Small intestine (tissue), 7 donors: ENCODE measurements at regions not wholly inside any gene's neighbourhood (a gene's known extent, or its start where the extent isn't known, plus 50 kb on each side); places are given as distances from the start of the nearest gene placed in this dataset.

Experiments
- DNase-seq, 2 donors: peaks; one replicate each; pipeline versions ENCODE4 v3.0.0 to v3.0.0-alpha.2; 2013
- FAIRE-seq: peaks from 2 replicates; lab custom pipeline; 2012; peaks lifted over from hg19 to GRCh38; lab: Jason Lieb, UNC
- H3K27ac ChIP-seq, 3 donors: one replicate each; pipeline ENCODE4 v1.5.1; 2013; ENCODE audit warnings: low read length in 2 of 3, mild to moderate bottlenecking in 2 of 3, control low read depth in 1 of 3, inconsistent platforms in 1 of 3, low read depth in 1 of 3, moderate library complexity in 1 of 3
- H3K27me3 ChIP-seq, 3 donors: one replicate each; pipeline ENCODE4 v1.6.1; 2013; ENCODE audit warnings: low read length in 3 of 3, inconsistent platforms in 1 of 3; ENCODE audit not compliant: control insufficient read depth in 3 of 3, insufficient read depth in 3 of 3
- H3K36me3 ChIP-seq, 3 donors: one replicate each; pipeline ENCODE4 v1.6.1; 2013; ENCODE audit warnings: low read length in 3 of 3, inconsistent platforms in 1 of 3, low read depth in 1 of 3, mild to moderate bottlenecking in 1 of 3, moderate library complexity in 1 of 3; ENCODE audit not compliant: control insufficient read depth in 3 of 3, insufficient read depth in 2 of 3
- H3K4me1 ChIP-seq, 3 donors: one replicate each; pipeline ENCODE4 v1.6.1; 2013; ENCODE audit warnings: low read length in 2 of 3, inconsistent platforms in 1 of 3, low read depth in 1 of 3, mild to moderate bottlenecking in 1 of 3, moderate library complexity in 1 of 3; ENCODE audit not compliant: control insufficient read depth in 3 of 3, insufficient read depth in 2 of 3
- H3K4me3 ChIP-seq, 3 donors: one replicate each; pipeline ENCODE4 v1.5.1; 2013; ENCODE audit warnings: low read length in 3 of 3, control low read depth in 1 of 3, inconsistent platforms in 1 of 3, low read depth in 1 of 3, mild to moderate bottlenecking in 1 of 3, moderate library complexity in 1 of 3
- H3K9me3 ChIP-seq, 2 donors: one replicate each; pipeline ENCODE4 v1.6.1; 2013; ENCODE audit warnings: low read depth in 1 of 2, low read length in 1 of 2; ENCODE audit not compliant: control insufficient read depth in 2 of 2, insufficient read depth in 1 of 2
- WGBS, 3 donors: extraction: QIAGEN DNeasy Blood & Tissue Kit; methylation state at CpG; one replicate each; pipeline ENCODE4 v1.1.7; 2013; 5-methylcytosine and 5-hydroxymethylcytosine counted together
- donor health status: healthy with polysubstance abuse.
- donor health status: control.
- donor health status: control.
- donor health status: Bipolar disorder and iron deficiency.
- donor health status: healthy.

DNA sequence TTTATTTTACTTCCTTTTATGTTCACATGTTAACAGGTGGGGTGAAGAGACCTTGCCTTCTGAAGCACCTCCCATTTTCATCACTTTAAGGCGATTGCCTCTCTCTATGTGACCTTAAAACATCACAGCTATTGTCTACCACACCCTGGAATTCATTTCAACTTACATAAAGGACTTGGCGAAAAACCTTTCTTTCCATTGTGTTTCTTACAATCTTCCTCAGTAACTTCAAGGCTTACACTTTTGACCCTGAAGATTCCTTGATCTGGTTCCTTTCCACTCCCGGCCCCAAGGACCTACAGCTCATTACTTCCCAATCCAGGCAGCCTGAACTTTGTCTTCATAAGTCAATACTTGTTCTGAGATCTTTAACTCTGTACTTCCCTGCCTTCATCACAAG, 443.3 kb downstream of the ADAMTS20 start:
- no peak for DNase-seq
- Histone ChIP-seq H3K36me3 (no peaks in the 10 kb centered on the region), H3K27ac (no peak overlapping the region), H3K27me3 (no peaks in the 10 kb centered on the region), H3K4me1 (no peaks in the 10 kb centered on the region), H3K9me3 (no peaks in the 10 kb centered on the region), H3K4me3 (no peak overlapping the region)
- no peak for FAIRE-seq
- WGBS, 3 donors, result 35 to 60% (median 39%) methylated on average over 3 of the region's 3 CpGs

GRCh38 chr12:43107026-43107775, 444.8 kb downstream of the ADAMTS20 start:
- H3K4me3 ChIP-seq, result no peak overlapping the region
- no peaks in the 10 kb centered on the region for H3K36me3 ChIP-seq
- no peak for DNase-seq
- H3K27ac ChIP-seq, result no peak overlapping the region
- no peaks in the 10 kb centered on the region for H3K27me3 ChIP-seq
- peak; percentile 39 for FAIRE-seq
- no peaks in the 10 kb centered on the region for H3K9me3 ChIP-seq
- H3K4me1 ChIP-seq, result no peaks in the 10 kb centered on the region
- 66 to 83% (median 74%) methylated on average over 2 of the region's 2 CpGs for WGBS, 3 donors

DNA sequence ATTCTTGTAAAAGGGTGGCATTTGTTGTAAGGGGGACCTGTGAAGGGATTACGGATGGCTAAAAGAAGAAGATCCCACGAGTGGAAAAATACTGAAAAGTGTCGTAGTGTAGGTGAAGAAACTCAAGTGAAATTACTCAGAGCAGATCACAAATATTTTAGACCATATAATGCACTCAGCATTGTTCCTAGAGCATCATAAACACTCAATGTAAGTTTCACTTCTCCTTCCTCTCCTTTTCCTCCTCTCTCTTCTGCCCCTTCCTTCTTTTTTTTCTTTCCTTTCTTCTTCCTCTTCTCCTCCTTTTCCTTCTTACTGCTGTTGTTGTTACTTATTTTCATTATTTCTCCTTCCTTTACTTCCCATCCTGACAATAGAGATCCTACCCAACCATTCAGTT, 445.6 kb downstream of the ADAMTS20 start:
- 44 to 57% (median 54%) methylated on average over 3 of the region's 3 CpGs for WGBS, 3 donors
- H3K36me3 ChIP-seq, result no peaks in the 10 kb centered on the region
- no peaks in the 10 kb centered on the region for H3K4me1 ChIP-seq
- H3K4me3 ChIP-seq, result no peak overlapping the region
- no peaks in the 10 kb centered on the region for H3K9me3 ChIP-seq
- no peak overlapping the region for H3K27ac ChIP-seq
- DNase-seq, result no peak
- FAIRE-seq, result no peak
- H3K27me3 ChIP-seq, result no peaks in the 10 kb centered on the region

- Histone ChIP-seq H3K9me3 (no peaks in the 10 kb centered on the region), H3K27me3 (no peaks in the 10 kb centered on the region)
- FAIRE-seq, result no peak
These were observed 446.5 kb downstream of the ADAMTS20 start for GRCh38 chr12:43105426-43105981.

DNA sequence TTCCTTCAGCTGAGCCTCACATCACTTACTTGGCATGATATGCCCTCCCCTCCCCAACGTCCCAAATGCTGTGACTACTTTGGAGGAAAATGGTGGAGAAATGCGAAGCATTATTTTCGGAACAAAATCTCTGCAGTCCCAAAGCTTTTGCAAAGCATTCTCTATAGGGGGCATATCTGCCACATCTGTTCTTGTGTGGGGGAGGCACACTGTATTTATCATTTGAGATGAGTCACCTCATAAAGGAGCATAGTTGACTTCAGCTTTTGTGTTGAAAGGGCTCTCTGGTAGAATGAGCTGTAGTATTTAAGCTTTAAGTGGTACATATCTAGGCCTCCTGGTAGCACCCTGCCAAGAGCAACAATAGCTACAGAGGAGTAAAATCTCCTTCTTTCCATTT, 447.5 kb downstream of the ADAMTS20 start:
- Histone ChIP-seq H3K36me3 (no peaks in the 10 kb centered on the region), H3K4me3 (no peak overlapping the region), H3K27me3 (no peaks in the 10 kb centered on the region), H3K4me1 (no peaks in the 10 kb centered on the region), H3K27ac (no peak overlapping the region), H3K9me3 (no peaks in the 10 kb centered on the region)
- DNase-seq, result no peak
- 92 to 95% (median 93%) methylated on average over 3 of the region's 3 CpGs for WGBS, 3 donors
- no peak for FAIRE-seq

More at GRCh38 chr12:43105426-43105981, 446.5 kb downstream of the ADAMTS20 start:
- no peak for DNase-seq
- no peak overlapping the region for H3K4me3 ChIP-seq
- WGBS, 3 donors, result 32 to 40% (median 35%) methylated on average over 6 of the region's 6 CpGs
- H3K27ac ChIP-seq, result no peak overlapping the region
- no peaks in the 10 kb centered on the region for H3K36me3 ChIP-seq
- H3K4me1 ChIP-seq, result no peaks in the 10 kb centered on the region

DNA sequence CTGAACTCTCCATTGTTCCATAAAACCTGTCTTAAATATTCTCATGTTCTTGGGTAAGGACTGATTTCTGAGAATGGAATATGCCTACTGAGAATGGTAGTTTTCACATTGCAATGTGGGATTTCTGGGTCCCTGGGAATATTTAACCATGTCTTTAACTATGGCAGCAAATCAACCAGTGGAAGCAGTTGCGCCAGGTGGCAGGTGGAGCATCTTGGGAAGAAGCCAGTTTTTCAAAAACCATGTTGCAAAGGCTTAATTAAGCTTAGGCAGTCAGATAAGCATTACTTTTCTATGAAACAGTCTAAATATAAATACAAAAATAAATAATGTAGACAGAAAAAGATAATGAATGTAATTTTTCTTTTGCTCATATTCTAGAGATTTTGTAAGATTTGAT, 448.1 kb downstream of the ADAMTS20 start:
- no peaks in the 10 kb centered on the region for H3K9me3 ChIP-seq
- no peaks in the 10 kb centered on the region for H3K27me3 ChIP-seq
- no peaks in the 10 kb centered on the region for H3K36me3 ChIP-seq
- no peak overlapping the region for H3K4me3 ChIP-seq
- no peaks in the 10 kb centered on the region for H3K4me1 ChIP-seq
- H3K27ac ChIP-seq, result no peak overlapping the region
- no peak for DNase-seq
- FAIRE-seq, result no peak
- WGBS, 3 donors, result 44 to 91% (median 65%) methylated on average over 1 of the region's 1 CpG

DNA sequence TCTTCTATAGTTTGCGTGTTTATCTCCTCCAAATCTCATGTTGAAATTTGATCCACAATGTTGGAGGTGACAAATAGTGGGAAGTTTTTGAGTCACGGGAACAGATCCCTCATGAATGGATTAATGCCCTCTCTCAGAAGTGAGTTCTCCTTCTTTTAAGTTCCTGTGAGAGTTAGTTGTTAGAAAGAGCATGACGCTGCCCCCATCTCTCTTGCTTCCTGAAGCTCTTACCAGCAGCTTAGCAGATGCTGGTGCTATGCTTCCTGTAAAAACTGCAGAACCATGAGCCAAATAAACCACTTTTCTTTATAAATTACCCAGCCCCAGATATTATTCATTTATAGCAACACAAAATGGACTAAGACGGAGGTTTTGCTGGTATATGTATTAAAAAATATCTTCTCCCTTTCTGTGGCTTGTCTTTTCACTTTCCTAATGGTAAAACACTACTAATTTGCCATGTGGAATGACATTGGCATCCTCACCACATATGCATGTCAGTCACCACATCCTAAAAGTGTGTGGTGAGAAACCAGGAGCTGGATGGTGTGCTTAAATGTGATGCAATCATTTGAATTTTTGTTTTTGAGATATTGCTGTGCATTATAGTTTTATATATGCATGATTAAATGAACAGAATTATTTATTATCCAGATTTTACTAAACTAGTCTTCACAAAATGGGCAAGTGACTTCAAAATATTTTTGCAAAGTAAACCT, 449.3 kb downstream of the ADAMTS20 start:
- H3K9me3 ChIP-seq, result no peaks in the 10 kb centered on the region
- H3K27me3 ChIP-seq, result no peaks in the 10 kb centered on the region
- no peak overlapping the region for H3K27ac ChIP-seq
- H3K4me3 ChIP-seq, result no peak overlapping the region
- 63 to 79% (median 68%) methylated on average over 4 of the region's 4 CpGs for WGBS, 3 donors
- FAIRE-seq (no peak), DNase-seq (no peak)
- no peaks in the 10 kb centered on the region for H3K4me1 ChIP-seq
- H3K36me3 ChIP-seq, result no peaks in the 10 kb centered on the region

- Histone ChIP-seq H3K9me3 (no peaks in the 10 kb centered on the region), H3K27me3 (no peaks in the 10 kb centered on the region), H3K27ac (no peak overlapping the region), H3K4me3 (no peak overlapping the region), H3K36me3 (no peaks in the 10 kb centered on the region), H3K4me1 (no peaks in the 10 kb centered on the region)
- DNase-seq, result no peak
- FAIRE-seq, result no peak
- 54 to 62% (median 55%) methylated on average over 1 of the region's 1 CpG for WGBS, 3 donors
These were observed 451.8 kb downstream of the ADAMTS20 start for GRCh38 chr12:43100231-43100630.
